GM12878 (cell line): ENCODE measurements at regions not wholly inside any gene's neighbourhood (a gene's known extent, or its start where the extent isn't known, plus 50 kb on each side); places are given as distances from the start of the nearest gene placed in this dataset.

ENCODE experiments used
- ATF7 ChIP-seq: fragments of 450-650 bp; IDR thresholded peaks from 2 replicates; pipeline ENCODE4 v1.6.1; 2016; ENCODE audit warnings: low read depth, mild to moderate bottlenecking
- IRF3 ChIP-seq: fragments of 450-650 bp; IDR thresholded peaks from 2 replicates; pipeline ENCODE4 v1.6.1; 2014; ENCODE audit warnings: mild to moderate bottlenecking
- NFXL1 ChIP-seq: fragments of 450-650 bp; IDR thresholded peaks from 2 replicates; pipeline ENCODE4 v1.6.1; 2017; ENCODE audit warnings: antibody characterized with exemption, mild to moderate bottlenecking, borderline replicate concordance
- NR2C2 ChIP-seq: IDR thresholded peaks from 2 replicates; pipeline ENCODE4 v1.6.1; 2011; ENCODE audit warnings: borderline replicate concordance, low read depth; ENCODE audit not compliant: control insufficient read depth, insufficient read length
- PKNOX1 ChIP-seq: fragments of 450-650 bp; IDR thresholded peaks from 2 replicates; pipeline ENCODE4 v1.6.1; 2016; ENCODE audit warnings: mild to moderate bottlenecking
- SPI1 ChIP-seq: IDR thresholded peaks from 2 replicates; pipeline ENCODE4 v1.6.1; 2011; ENCODE audit warnings: low read depth, mild to moderate bottlenecking, low read length, moderate library complexity, borderline replicate concordance; ENCODE audit not compliant: insufficient read depth
- YY1 ChIP-seq: IDR thresholded peaks from 2 replicates; pipeline ENCODE4 v1.6.1; 2011; ENCODE audit warnings: low read depth, mild to moderate bottlenecking, low read length
- TF ChIP-seq, protein P1 (sequence below): fragments of 450-650 bp; IDR thresholded peaks from 2 replicates; pipeline ENCODE4 v1.6.1; 2017; ENCODE audit warnings: mild to moderate bottlenecking, moderate library complexity
- TF ChIP-seq, protein P2 (sequence below): fragments of 450-650 bp; IDR thresholded peaks from 2 replicates; pipeline ENCODE4 v1.6.1; 2016; ENCODE audit warnings: mild to moderate bottlenecking, moderate library complexity, borderline replicate concordance
- TF ChIP-seq, protein P3 (sequence below), 3 experiments: IDR thresholded peaks in 2 of 3; conservative IDR thresholded peaks in 1 of 3; 2 replicates each; pipeline ENCODE4 v1.5.1; 2011; ENCODE audit warnings: low read depth in 3 of 3, low read length in 3 of 3, mild to moderate bottlenecking in 3 of 3, control low read depth in 2 of 3, moderate library complexity in 2 of 3, inconsistent platforms in 1 of 3, mixed read lengths in 1 of 3; ENCODE audit not compliant: control insufficient read depth in 2 of 3, insufficient read depth in 1 of 3; ENCODE audit errors: extremely low read depth in 1 of 3

GRCh38 chr18:67410075-67411070, 106.1 kb downstream of the DSEL start (continued):
- TF ChIP-seq, protein P1, sequence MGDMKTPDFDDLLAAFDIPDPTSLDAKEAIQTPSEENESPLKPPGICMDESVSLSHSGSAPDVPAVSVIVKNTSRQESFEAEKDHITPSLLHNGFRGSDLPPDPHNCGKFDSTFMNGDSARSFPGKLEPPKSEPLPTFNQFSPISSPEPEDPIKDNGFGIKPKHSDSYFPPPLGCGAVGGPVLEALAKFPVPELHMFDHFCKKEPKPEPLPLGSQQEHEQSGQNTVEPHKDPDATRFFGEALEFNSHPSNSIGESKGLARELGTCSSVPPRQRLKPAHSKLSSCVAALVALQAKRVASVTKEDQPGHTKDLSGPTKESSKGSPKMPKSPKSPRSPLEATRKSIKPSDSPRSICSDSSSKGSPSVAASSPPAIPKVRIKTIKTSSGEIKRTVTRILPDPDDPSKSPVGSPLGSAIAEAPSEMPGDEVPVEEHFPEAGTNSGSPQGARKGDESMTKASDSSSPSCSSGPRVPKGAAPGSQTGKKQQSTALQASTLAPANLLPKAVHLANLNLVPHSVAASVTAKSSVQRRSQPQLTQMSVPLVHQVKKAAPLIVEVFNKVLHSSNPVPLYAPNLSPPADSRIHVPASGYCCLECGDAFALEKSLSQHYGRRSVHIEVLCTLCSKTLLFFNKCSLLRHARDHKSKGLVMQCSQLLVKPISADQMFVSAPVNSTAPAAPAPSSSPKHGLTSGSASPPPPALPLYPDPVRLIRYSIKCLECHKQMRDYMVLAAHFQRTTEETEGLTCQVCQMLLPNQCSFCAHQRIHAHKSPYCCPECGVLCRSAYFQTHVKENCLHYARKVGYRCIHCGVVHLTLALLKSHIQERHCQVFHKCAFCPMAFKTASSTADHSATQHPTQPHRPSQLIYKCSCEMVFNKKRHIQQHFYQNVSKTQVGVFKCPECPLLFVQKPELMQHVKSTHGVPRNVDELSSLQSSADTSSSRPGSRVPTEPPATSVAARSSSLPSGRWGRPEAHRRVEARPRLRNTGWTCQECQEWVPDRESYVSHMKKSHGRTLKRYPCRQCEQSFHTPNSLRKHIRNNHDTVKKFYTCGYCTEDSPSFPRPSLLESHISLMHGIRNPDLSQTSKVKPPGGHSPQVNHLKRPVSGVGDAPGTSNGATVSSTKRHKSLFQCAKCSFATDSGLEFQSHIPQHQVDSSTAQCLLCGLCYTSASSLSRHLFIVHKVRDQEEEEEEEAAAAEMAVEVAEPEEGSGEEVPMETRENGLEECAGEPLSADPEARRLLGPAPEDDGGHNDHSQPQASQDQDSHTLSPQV, result no peak
- TF ChIP-seq, protein P2, sequence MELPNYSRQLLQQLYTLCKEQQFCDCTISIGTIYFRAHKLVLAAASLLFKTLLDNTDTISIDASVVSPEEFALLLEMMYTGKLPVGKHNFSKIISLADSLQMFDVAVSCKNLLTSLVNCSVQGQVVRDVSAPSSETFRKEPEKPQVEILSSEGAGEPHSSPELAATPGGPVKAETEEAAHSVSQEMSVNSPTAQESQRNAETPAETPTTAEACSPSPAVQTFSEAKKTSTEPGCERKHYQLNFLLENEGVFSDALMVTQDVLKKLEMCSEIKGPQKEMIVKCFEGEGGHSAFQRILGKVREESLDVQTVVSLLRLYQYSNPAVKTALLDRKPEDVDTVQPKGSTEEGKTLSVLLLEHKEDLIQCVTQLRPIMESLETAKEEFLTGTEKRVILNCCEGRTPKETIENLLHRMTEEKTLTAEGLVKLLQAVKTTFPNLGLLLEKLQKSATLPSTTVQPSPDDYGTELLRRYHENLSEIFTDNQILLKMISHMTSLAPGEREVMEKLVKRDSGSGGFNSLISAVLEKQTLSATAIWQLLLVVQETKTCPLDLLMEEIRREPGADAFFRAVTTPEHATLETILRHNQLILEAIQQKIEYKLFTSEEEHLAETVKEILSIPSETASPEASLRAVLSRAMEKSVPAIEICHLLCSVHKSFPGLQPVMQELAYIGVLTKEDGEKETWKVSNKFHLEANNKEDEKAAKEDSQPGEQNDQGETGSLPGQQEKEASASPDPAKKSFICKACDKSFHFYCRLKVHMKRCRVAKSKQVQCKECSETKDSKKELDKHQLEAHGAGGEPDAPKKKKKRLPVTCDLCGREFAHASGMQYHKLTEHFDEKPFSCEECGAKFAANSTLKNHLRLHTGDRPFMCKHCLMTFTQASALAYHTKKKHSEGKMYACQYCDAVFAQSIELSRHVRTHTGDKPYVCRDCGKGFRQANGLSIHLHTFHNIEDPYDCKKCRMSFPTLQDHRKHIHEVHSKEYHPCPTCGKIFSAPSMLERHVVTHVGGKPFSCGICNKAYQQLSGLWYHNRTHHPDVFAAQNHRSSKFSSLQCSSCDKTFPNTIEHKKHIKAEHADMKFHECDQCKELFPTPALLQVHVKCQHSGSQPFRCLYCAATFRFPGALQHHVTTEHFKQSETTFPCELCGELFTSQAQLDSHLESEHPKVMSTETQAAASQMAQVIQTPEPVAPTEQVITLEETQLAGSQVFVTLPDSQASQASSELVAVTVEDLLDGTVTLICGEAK, result no peak
- TF ChIP-seq SPI1 (no peak), IRF3 (no peak), YY1 (no peak), NFXL1 (no peak), NR2C2 (no peak), PKNOX1 (no peak), ATF7 (no peak)
- TF ChIP-seq, protein P3, sequence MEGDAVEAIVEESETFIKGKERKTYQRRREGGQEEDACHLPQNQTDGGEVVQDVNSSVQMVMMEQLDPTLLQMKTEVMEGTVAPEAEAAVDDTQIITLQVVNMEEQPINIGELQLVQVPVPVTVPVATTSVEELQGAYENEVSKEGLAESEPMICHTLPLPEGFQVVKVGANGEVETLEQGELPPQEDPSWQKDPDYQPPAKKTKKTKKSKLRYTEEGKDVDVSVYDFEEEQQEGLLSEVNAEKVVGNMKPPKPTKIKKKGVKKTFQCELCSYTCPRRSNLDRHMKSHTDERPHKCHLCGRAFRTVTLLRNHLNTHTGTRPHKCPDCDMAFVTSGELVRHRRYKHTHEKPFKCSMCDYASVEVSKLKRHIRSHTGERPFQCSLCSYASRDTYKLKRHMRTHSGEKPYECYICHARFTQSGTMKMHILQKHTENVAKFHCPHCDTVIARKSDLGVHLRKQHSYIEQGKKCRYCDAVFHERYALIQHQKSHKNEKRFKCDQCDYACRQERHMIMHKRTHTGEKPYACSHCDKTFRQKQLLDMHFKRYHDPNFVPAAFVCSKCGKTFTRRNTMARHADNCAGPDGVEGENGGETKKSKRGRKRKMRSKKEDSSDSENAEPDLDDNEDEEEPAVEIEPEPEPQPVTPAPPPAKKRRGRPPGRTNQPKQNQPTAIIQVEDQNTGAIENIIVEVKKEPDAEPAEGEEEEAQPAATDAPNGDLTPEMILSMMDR (IDR thresholded peaks at IDR 0.05 in 2 of 3, conservative IDR thresholded peaks at IDR 0.05 in 1 of 3; ENCODE audit: control insufficient read depth in 2 of 3, extremely low read depth in 1 of 3, insufficient read depth in 1 of 3, low read depth in 3 of 3, low read length in 3 of 3), result no peak
